ENCODE measurements at regions not wholly inside any gene's neighbourhood (a gene's known extent, or its start where the extent isn't known, plus 50 kb on each side); places are given as distances from the start of the nearest gene placed in this dataset.

- TF ChIP-seq CTCF (IDR thresholded peaks at IDR 0.05; ENCODE audit: low read depth, low read length): no peak
- no peak for TF ChIP-seq POLR2A (IDR thresholded peaks at IDR 0.05; ENCODE audit: extremely low read depth, insufficient read length)
- TF ChIP-seq MAX (IDR thresholded peaks at IDR 0.05; ENCODE audit: low read depth, low read length): no peak
- TF ChIP-seq MYC (IDR thresholded peaks at IDR 0.05; ENCODE audit: low read depth, low read length): no peak
Observed at GRCh38 chr21:39105836-39106235, 77.4 kb downstream of the PSMG1 start.
